MCF 10A (cell line): ENCODE measurements at regions not wholly inside any gene's neighbourhood (a gene's known extent, or its start where the extent isn't known, plus 50 kb on each side); places are given as distances from the start of the nearest gene placed in this dataset.
"Not testable (repeated sequence)": the region's sequence is repeated elsewhere in the genome, so short reads cannot be mapped to it uniquely, and the experiment has no call there.

Source experiments
- BruUV-seq: library from RNA; stranded (reverse); fragments of 400-500 nt; replicated peaks from 2 replicates; lab custom pipeline; 2021; lab: Mats Ljungman, UMichigan
- CTCF ChIA-PET: fragments of 300-600 bp; sonication (Branson Sonifier 250); formaldehyde crosslinking; extraction: SDS; loops from one replicate; lab custom pipeline; 2021; ENCODE audit warnings: antibody characterized with exemption, inconsistent platforms; lab: Yijun Ruan, JAX
- POLR2A ChIA-PET: fragments of 300-600, 350-650 bp; sonication (Branson Sonifier 250); formaldehyde crosslinking; extraction: SDS; loops from one replicate; lab custom pipeline; 2020; ENCODE audit warnings: antibody characterized with exemption, inconsistent platforms; lab: Yijun Ruan, JAX
- DNase-seq: peaks from one replicate; pipeline ENCODE4 v3.0.0-alpha.2; 2018; ENCODE audit not compliant: unreplicated experiment
- H3K27ac Mint-ChIP-seq: one replicate; pipeline ENCODE4 v1.8.0; 2022; ENCODE audit warnings: mild to moderate bottlenecking, low read depth, mixed read lengths; ENCODE audit not compliant: unreplicated experiment
- H3K27me3 Mint-ChIP-seq: one replicate; pipeline ENCODE4 v1.8.0; 2022; ENCODE audit warnings: mixed read lengths; ENCODE audit not compliant: insufficient read depth, unreplicated experiment
- H3K36me3 Mint-ChIP-seq: one replicate; pipeline ENCODE4 v1.8.0; 2022; ENCODE audit warnings: mild to moderate bottlenecking, moderate library complexity, mixed read lengths; ENCODE audit not compliant: insufficient read depth, unreplicated experiment
- H3K4me1 Mint-ChIP-seq: one replicate; pipeline ENCODE4 v1.8.0; 2022; ENCODE audit warnings: mixed read lengths; ENCODE audit not compliant: insufficient read depth, unreplicated experiment
- H3K4me3 Mint-ChIP-seq: one replicate; pipeline ENCODE4 v1.8.0; 2022; ENCODE audit warnings: mild to moderate bottlenecking, moderate library complexity, mixed read lengths; ENCODE audit not compliant: unreplicated experiment
- H3K9me3 Mint-ChIP-seq: one replicate; pipeline ENCODE4 v1.8.0; 2022; ENCODE audit warnings: mixed read lengths; ENCODE audit not compliant: unreplicated experiment
- CTCF ChIP-seq: fragments of 200-600 bp; IDR thresholded peaks from one replicate; pipeline ENCODE4 v1.8.0; 2022; ENCODE audit warnings: antibody characterized with exemption, mild to moderate bottlenecking; ENCODE audit not compliant: unreplicated experiment
- intact Hi-C: fragments of 100-400 bp; cut with micrococcal nuclease; formaldehyde crosslinking; loops from 2 replicates; pipeline ENCODE4 v1.14.1; 2022

GRCh38 chr12:9406564-9407424 is 198.6 kb upstream of the PZP start:
- no peaks in the 10 kb centered on the region for H3K9me3 Mint-ChIP-seq
- ChIA-PET CTCF (interaction anchor here (0.9 kb wide), 1 partner anchor 29 kb away, joined by 3 read pairs; no protein-coding TSS in a partner anchor), POLR2A (no interaction called here)
- no peaks in the 10 kb centered on the region for H3K27me3 Mint-ChIP-seq
- H3K4me3 Mint-ChIP-seq = no peak overlapping the region
- H3K36me3 Mint-ChIP-seq = peaks cover 5% of the 10 kb centered on the region
- H3K27ac Mint-ChIP-seq = no peak overlapping the region
- no peaks in the 10 kb centered on the region for H3K4me1 Mint-ChIP-seq
- BruUV-seq = no TSS peak
- intact Hi-C loops = no loop called here
- DNase-seq = no peak
- no peak for TF ChIP-seq CTCF

GRCh38 chr12:9405886-9406563 is 197.8 kb upstream of the PZP start:
- POLR2A ChIA-PET = no interaction called here

GRCh38 chr12:9404469-9405260 is 196.5 kb upstream of the PZP start:
- no peaks in the 10 kb centered on the region for H3K9me3 Mint-ChIP-seq
- BruUV-seq = no TSS peak
- ChIA-PET CTCF (no interaction called here), POLR2A (no interaction called here)
- no peak for TF ChIP-seq CTCF
- intact Hi-C loops = no loop called here
- H3K36me3 Mint-ChIP-seq = peaks cover 5% of the 10 kb centered on the region
- no peak overlapping the region for H3K4me3 Mint-ChIP-seq
- H3K4me1 Mint-ChIP-seq = no peaks in the 10 kb centered on the region
- no peak overlapping the region for H3K27ac Mint-ChIP-seq
- DNase-seq = no peak
- H3K27me3 Mint-ChIP-seq = no peaks in the 10 kb centered on the region

More at GRCh38 chr12:9405886-9406563, 197.8 kb upstream of the PZP start:
- Mint-ChIP-seq H3K27me3 (no peaks in the 10 kb centered on the region), H3K4me1 (no peaks in the 10 kb centered on the region), H3K27ac (no peak overlapping the region), H3K36me3 (peaks cover 5% of the 10 kb centered on the region), H3K4me3 (no peak overlapping the region), H3K9me3 (no peaks in the 10 kb centered on the region)
- BruUV-seq = no TSS peak
- no peak for DNase-seq
- TF ChIP-seq CTCF = no peak
- CTCF ChIA-PET = interaction anchor here (0.9 kb wide), 1 partner anchor 28 kb away, joined by 3 read pairs; no protein-coding TSS in a partner anchor
- intact Hi-C loops = no loop called here

- Mint-ChIP-seq H3K27me3 (no peaks in the 10 kb centered on the region), H3K36me3 (peaks cover 5% of the 10 kb centered on the region), H3K27ac (no peak overlapping the region), H3K4me1 (no peaks in the 10 kb centered on the region), H3K9me3 (no peaks in the 10 kb centered on the region), H3K4me3 (no peak overlapping the region)
- intact Hi-C loops = no loop called here
- CTCF ChIA-PET = no interaction called here
- no peak for TF ChIP-seq CTCF
- BruUV-seq = no TSS peak
- DNase-seq = no peak
- POLR2A ChIA-PET = no interaction called here
Observed at GRCh38 chr12:9404031-9404430, 195.8 kb upstream of the PZP start.

- H3K9me3 Mint-ChIP-seq, intact Hi-C loops, POLR2A ChIA-PET, H3K36me3 Mint-ChIP-seq, H3K27ac Mint-ChIP-seq, BruUV-seq, H3K27me3 Mint-ChIP-seq, H3K4me3 Mint-ChIP-seq, H3K4me1 Mint-ChIP-seq, DNase-seq: not testable (repeated sequence)
- CTCF ChIA-PET = interaction anchor here (0.6 kb wide), 1 partner anchor 312 kb away, joined by 3 read pairs; no protein-coding TSS in a partner anchor
Observed at GRCh38 chr12:9402432-9403040, 194.3 kb upstream of the PZP start.
